Body of pancreas (tissue), 4 donors: ENCODE measurements at regions not wholly inside any gene's neighbourhood (a gene's known extent, or its start where the extent isn't known, plus 50 kb on each side); places are given as distances from the start of the nearest gene placed in this dataset.

Experiments
- ATAC-seq: fragments of 150-250 bp; one replicate; pipeline ENCODE4 v1.9.1; 2016
- DNase-seq, 4 donors: peaks; one replicate each; pipeline ENCODE4 v3.0.0-alpha.2; 2019
- H3K27ac ChIP-seq, 4 donors: fragments of 200-600 bp; sonication (generic); 1 replicate in 3 of 4; 2 replicates in 1 of 4; pipeline versions ENCODE4 v1.5.1 to v1.6.1; 2016 to 2019; ENCODE audit warnings: mild to moderate bottlenecking in 1 of 4, mixed read lengths in 1 of 4, moderate library complexity in 1 of 4
- H3K27me3 ChIP-seq, 2 donors: fragments of 200-600 bp; sonication (generic); one replicate each; pipeline ENCODE4 v1.6.0; 2016; ENCODE audit warnings: mild to moderate bottlenecking in 1 of 2
- H3K36me3 ChIP-seq, 2 donors: fragments of 200-600 bp; sonication (generic); replicated peaks in 1 of 2; 2 replicates each; pipeline ENCODE4 v1.5.1; 2016; ENCODE audit warnings: low read depth in 2 of 2; ENCODE audit not compliant: insufficient read depth in 1 of 2
- H3K4me1 ChIP-seq: fragments of 200-600 bp; sonication (generic); one replicate; pipeline ENCODE4 v1.6.0; 2016
- H3K4me3 ChIP-seq, 2 donors: fragments of 200-600 bp; sonication (generic); 1 replicate in 1 of 2; 2 replicates in 1 of 2; pipeline ENCODE4 v1.5.1; 2016 to 2019
- H3K9me3 ChIP-seq, 3 donors: fragments of 200-600 bp; sonication (generic); 1 replicate in 2 of 3; 2 replicates in 1 of 3; pipeline ENCODE4 v1.5.1; 2016
- CTCF ChIP-seq, 7 experiments: fragments of 450-650 bp in 4 of 7; fragments of 200-600 bp in 3 of 7; sonication (generic) in 3 of 7; IDR thresholded peaks; one replicate each; pipeline ENCODE4 v1.5.1; 2016 to 2019; ENCODE audit warnings: antibody characterized with exemption in 7 of 7
- POLR2A ChIP-seq, 3 donors: fragments of 450-650 bp; IDR thresholded peaks; one replicate each; pipeline ENCODE4 v1.6.1; 2016; ENCODE audit warnings: antibody characterized with exemption in 3 of 3, mild to moderate bottlenecking in 2 of 3
- WGBS, 2 donors: methylation state at CpG; one replicate each; pipeline ENCODE4 v1.1.5; 2017; 5-methylcytosine and 5-hydroxymethylcytosine counted together
- intact Hi-C: fragments of 100-400 bp; cut with DNase I; formaldehyde crosslinking; loops from one replicate; pipeline ENCODE4 v1.15.1; 2023

DNA sequence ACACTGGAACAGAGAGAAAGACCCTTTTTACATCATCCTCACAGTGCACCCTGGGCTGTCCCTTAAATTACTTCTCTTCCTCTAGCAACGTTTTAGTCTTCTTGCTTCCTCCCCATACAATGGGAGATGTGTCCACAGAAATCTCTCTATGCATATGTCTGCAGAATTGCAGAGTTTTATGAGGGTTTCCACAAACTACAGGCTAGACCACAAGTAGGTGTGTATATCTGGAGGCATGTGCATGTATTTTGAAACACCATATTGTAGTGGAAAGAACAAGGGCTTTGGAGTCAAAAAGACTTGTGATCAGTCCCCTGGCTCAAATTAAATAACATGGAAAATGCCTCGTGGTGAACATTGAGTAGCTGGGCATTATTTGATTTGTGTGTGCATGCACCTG lies 121.3 kb upstream of the IPO9 start:
- Histone ChIP-seq H3K4me3 (no peak overlapping the region), H3K27me3 (no peaks in the 10 kb centered on the region), H3K4me1 (peaks cover 19% of the 10 kb centered on the region), H3K9me3 (no peaks in the 10 kb centered on the region), H3K27ac (no peak overlapping the region), H3K36me3 (no peaks in the 10 kb centered on the region)
- DNase-seq = no peak
- WGBS, 2 donors = 22 to 26% methylated on average over 2 of the region's 2 CpGs
- no peak for TF ChIP-seq CTCF (IDR thresholded peaks at IDR 0.05)
- no peak for TF ChIP-seq POLR2A (IDR thresholded peaks at IDR 0.05)
- intact Hi-C loops = loop anchor here (2.0 kb wide), 1 partner anchor 85 kb away; no protein-coding TSS in a partner anchor
- ATAC-seq = no peak

DNA sequence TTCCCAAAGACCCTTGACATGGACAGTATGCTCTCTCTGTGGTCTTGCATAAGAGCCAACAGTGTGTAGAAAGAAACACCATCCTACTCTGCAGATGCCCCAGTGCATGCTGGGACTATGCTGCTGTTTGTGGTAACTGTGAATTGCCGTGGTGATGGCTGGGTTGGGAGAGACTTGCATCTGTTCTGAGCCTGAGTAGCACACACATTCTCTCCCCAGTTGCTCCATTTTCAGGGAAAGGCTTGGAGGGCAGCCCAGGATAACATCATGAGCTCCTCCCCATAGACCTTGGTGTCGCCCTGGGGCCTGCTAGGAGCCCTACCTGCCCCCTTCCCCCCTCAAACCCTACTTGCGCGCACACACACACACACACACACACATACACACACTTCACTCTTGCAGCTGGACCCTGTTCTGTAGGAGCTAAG lies 120.9 kb upstream of the IPO9 start:
- 64 to 76% methylated on average over 4 of the region's 4 CpGs for WGBS, 2 donors
- Histone ChIP-seq H3K4me3 (no peak overlapping the region), H3K9me3 (no peaks in the 10 kb centered on the region), H3K4me1 (peaks cover 21% of the 10 kb centered on the region), H3K27me3 (no peaks in the 10 kb centered on the region), H3K27ac (no peak overlapping the region), H3K36me3 (no peaks in the 10 kb centered on the region)
- ATAC-seq (no peak), DNase-seq (peak in 1 of 4 donors; percentile 43)
- no peak for TF ChIP-seq POLR2A (IDR thresholded peaks at IDR 0.05)
- no peak for TF ChIP-seq CTCF (IDR thresholded peaks at IDR 0.05)
- intact Hi-C loops = loop anchor here (2.0 kb wide), 1 partner anchor 85 kb away; no protein-coding TSS in a partner anchor

DNA sequence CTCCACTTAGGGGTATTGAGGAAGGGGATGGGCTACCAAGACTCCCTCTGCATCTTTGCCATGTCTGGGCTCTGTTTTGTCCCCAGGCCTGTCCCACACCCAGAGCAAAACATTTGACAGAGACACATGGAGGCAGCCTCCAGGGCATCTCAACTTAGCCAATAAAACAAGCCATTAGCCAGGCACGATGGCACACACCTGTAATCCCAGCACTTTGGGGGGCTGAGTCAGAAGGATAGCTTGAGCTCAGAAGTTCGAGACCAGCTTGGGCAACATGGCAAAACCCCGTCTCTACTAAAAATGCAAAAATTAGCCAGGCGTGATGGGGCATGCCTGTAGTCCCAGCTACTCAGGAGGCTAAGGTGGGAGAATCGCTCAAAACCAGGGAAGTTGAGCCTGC lies 120.3 kb upstream of the IPO9 start:
- no peak for TF ChIP-seq POLR2A (IDR thresholded peaks at IDR 0.05)
- peaks cover 22% of the 10 kb centered on the region for H3K4me1 ChIP-seq
- 73 to 76% methylated on average over 5 of the region's 5 CpGs for WGBS, 2 donors

GRCh38 chr1:201709564-201710295 lies 119.2 kb upstream of the IPO9 start:
- Histone ChIP-seq H3K4me3 (no peak overlapping the region), H3K27me3 (no peaks in the 10 kb centered on the region), H3K9me3 (no peaks in the 10 kb centered on the region), H3K27ac (no peak overlapping the region), H3K4me1 (peaks cover 27% of the 10 kb centered on the region), H3K36me3 (no peaks in the 10 kb centered on the region)
- ATAC-seq = peak; percentile 49
- WGBS, 2 donors = 45 to 53% methylated on average over 3 to 4 of the region's 4 CpGs
- peak; percentile 73 to 89 (median 81) for TF ChIP-seq CTCF (IDR thresholded peaks at IDR 0.05)
- TF ChIP-seq POLR2A (IDR thresholded peaks at IDR 0.05) = no peak
- intact Hi-C loops = loop anchor here (2.0 kb wide), 1 partner anchor 83 kb away; no protein-coding TSS in a partner anchor
- DNase-seq = peak; percentile 65 to 78 (median 72)

More for the DNA sequence above, 120.3 kb upstream of the IPO9 start:
- Histone ChIP-seq H3K4me3 (no peak overlapping the region), H3K9me3 (no peaks in the 10 kb centered on the region), H3K27ac (no peak overlapping the region), H3K36me3 (no peaks in the 10 kb centered on the region), H3K27me3 (no peaks in the 10 kb centered on the region)
- DNase-seq = no peak
- intact Hi-C loops = loop anchor here (2.0 kb wide), 1 partner anchor 84 kb away; no protein-coding TSS in a partner anchor
- no peak for ATAC-seq

DNA sequence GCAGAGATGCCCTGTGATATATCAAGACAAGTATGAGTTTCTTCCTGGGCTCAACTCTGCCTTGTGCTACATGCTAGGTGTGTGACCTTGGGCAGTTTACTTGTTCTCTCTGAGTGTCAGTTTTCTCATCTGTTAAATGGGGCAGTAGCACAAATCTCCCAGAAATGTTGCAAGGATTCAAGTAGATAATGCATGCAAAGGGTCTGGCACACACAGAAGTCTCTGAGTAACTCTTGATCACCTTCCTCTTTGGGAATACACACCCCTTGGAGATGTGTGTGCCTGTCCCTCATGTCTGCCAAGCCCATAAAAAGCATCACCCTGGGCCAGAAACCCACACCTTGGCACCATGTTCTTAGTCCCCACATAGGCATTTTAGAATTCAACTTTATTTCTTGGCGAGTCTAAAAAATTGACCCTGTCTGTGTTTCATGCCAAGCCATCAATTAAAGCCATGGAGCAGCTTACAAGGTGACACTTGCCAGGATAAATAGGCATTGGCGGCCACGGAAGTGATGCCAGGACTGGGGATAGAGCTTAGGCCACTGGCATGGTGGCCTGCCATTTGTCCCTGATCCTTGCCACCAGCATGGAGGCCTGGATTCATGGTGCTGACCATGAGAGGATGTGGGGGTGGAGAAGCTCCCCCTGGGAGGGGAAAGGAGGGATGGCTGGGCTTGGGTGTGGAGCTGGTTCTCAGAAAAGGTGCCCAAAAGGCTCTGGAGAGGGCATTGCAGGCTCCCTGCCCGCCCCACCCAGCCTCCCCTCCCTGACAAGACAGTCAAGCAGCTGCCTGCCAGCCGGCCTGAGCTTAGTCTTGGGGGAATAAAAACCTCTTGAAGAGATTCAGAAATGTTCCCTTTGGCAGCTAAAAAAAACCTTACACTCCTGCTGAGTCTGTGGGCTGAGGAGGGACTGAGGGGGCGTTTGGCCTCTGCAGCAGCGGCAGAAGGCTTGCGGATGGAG lies 118.0 kb upstream of the IPO9 start:
- Histone ChIP-seq H3K9me3 (no peaks in the 10 kb centered on the region), H3K36me3 (no peaks in the 10 kb centered on the region), H3K27me3 (no peaks in the 10 kb centered on the region), H3K4me3 (no peak overlapping the region), H3K4me1 (peaks cover 36% of the 10 kb centered on the region), H3K27ac (peak overlapping the region in 1 of 4 donors; percentile 4)
- DNase-seq = no peak
- no peak for ATAC-seq
- intact Hi-C loops = no loop called here
- no peak for TF ChIP-seq POLR2A (IDR thresholded peaks at IDR 0.05)
- no peak for TF ChIP-seq CTCF (IDR thresholded peaks at IDR 0.05)
- WGBS, 2 donors = 71 to 76% methylated on average over 8 of the region's 8 CpGs
